Parathyroid adenoma (tissue), 2 donors: ENCODE measurements at regions not wholly inside any gene's neighbourhood (a gene's known extent, or its start where the extent isn't known, plus 50 kb on each side); places are given as distances from the start of the nearest gene placed in this dataset.

Experiments
- H2AFZ ChIP-seq: fragments of 300-600 bp; sonication (generic); one replicate; pipeline ENCODE4 v1.7.0; 2017; ENCODE audit warnings: antibody characterized with exemption, mild to moderate bottlenecking
- H3K27ac ChIP-seq: fragments of 300-600 bp; sonication (generic); one replicate; pipeline ENCODE4 v1.7.0; 2017
- H3K27me3 ChIP-seq: fragments of 300-600 bp; sonication (generic); one replicate; pipeline ENCODE4 v1.7.0; 2017; ENCODE audit warnings: low read length; ENCODE audit not compliant: control insufficient read depth, insufficient read depth
- H3K36me3 ChIP-seq: fragments of 300-600 bp; sonication (generic); one replicate; pipeline ENCODE4 v1.7.0; 2017; ENCODE audit warnings: low read length; ENCODE audit not compliant: control insufficient read depth, insufficient read depth
- H3K4me1 ChIP-seq: fragments of 300-600 bp; sonication (generic); one replicate; pipeline ENCODE4 v1.7.0; 2017; ENCODE audit warnings: control low read depth
- H3K4me2 ChIP-seq: fragments of 300-600 bp; sonication (generic); one replicate; pipeline ENCODE4 v1.7.0; 2017; ENCODE audit warnings: low read length
- H3K4me3 ChIP-seq: fragments of 300-600 bp; sonication (generic); one replicate; pipeline ENCODE4 v1.7.0; 2017; ENCODE audit warnings: low read depth, low read length
- H3K79me2 ChIP-seq: fragments of 300-600 bp; sonication (generic); one replicate; pipeline ENCODE4 v1.7.0; 2017; ENCODE audit warnings: control low read depth
- H3K9ac ChIP-seq: fragments of 300-600 bp; sonication (generic); one replicate; pipeline ENCODE4 v1.7.0; 2017; ENCODE audit warnings: mild to moderate bottlenecking
- H3K9me3 ChIP-seq: fragments of 300-600 bp; sonication (generic); one replicate; pipeline ENCODE4 v1.7.0; 2017; ENCODE audit warnings: low read length; ENCODE audit not compliant: control insufficient read depth
- CTCF ChIP-seq: fragments of 300-600 bp; sonication (generic); IDR thresholded peaks from one replicate; pipeline ENCODE4 v1.7.0; 2017; ENCODE audit warnings: antibody characterized with exemption, mild to moderate bottlenecking
- donor health status: primary hyperparathyroidism.

GRCh38 chr11:70528794-70529580 is 130.7 kb downstream of the CTTN start:
- Histone ChIP-seq H3K27ac (no peak overlapping the region), H2AFZ (no peak overlapping the region), H3K27me3 (no peaks in the 10 kb centered on the region), H3K4me3 (no peak overlapping the region), H3K4me2 (no peak overlapping the region), H3K9me3 (no peaks in the 10 kb centered on the region), H3K4me1 (no peaks in the 10 kb centered on the region), H3K79me2 (no peaks in the 10 kb centered on the region), H3K9ac (no peak overlapping the region), H3K36me3 (no peaks in the 10 kb centered on the region)
- TF ChIP-seq CTCF = no peak

- no peak overlapping the region for H2AFZ ChIP-seq
- TF ChIP-seq CTCF = no peak
Observed at GRCh38 chr11:70530010-70530409, 131.7 kb downstream of the CTTN start.

GRCh38 chr11:70530629-70531185 is 132.4 kb downstream of the CTTN start:
- H3K4me3 ChIP-seq = no peak overlapping the region
- no peak for TF ChIP-seq CTCF
- no peaks in the 10 kb centered on the region for H3K4me1 ChIP-seq
- no peak overlapping the region for H3K27ac ChIP-seq
- no peak overlapping the region for H3K9ac ChIP-seq
- H3K79me2 ChIP-seq = no peaks in the 10 kb centered on the region
- H3K4me2 ChIP-seq = no peak overlapping the region
- H2AFZ ChIP-seq = no peak overlapping the region
- H3K9me3 ChIP-seq = no peaks in the 10 kb centered on the region
- H3K36me3 ChIP-seq = no peaks in the 10 kb centered on the region
- no peaks in the 10 kb centered on the region for H3K27me3 ChIP-seq

More at GRCh38 chr11:70530010-70530409, 131.7 kb downstream of the CTTN start:
- Histone ChIP-seq H3K9ac (no peak overlapping the region), H3K79me2 (no peaks in the 10 kb centered on the region), H3K9me3 (no peaks in the 10 kb centered on the region), H3K4me3 (no peak overlapping the region), H3K36me3 (no peaks in the 10 kb centered on the region), H3K4me2 (no peak overlapping the region), H3K27me3 (no peaks in the 10 kb centered on the region), H3K27ac (no peak overlapping the region), H3K4me1 (no peaks in the 10 kb centered on the region)

- no peak overlapping the region for H2AFZ ChIP-seq
- H3K9me3 ChIP-seq = no peaks in the 10 kb centered on the region
- no peak overlapping the region for H3K27ac ChIP-seq
- H3K4me1 ChIP-seq = no peaks in the 10 kb centered on the region
- H3K4me3 ChIP-seq = no peak overlapping the region
- no peak overlapping the region for H3K9ac ChIP-seq
- no peak overlapping the region for H3K4me2 ChIP-seq
- H3K27me3 ChIP-seq = no peaks in the 10 kb centered on the region
- H3K36me3 ChIP-seq = no peaks in the 10 kb centered on the region
- TF ChIP-seq CTCF = no peak
- H3K79me2 ChIP-seq = no peaks in the 10 kb centered on the region
Observed at GRCh38 chr11:70531281-70532065, 133.1 kb downstream of the CTTN start.
